ENCODE measurements at regions not wholly inside any gene's neighbourhood (a gene's known extent, or its start where the extent isn't known, plus 50 kb on each side); places are given as distances from the start of the nearest gene placed in this dataset.

DNA sequence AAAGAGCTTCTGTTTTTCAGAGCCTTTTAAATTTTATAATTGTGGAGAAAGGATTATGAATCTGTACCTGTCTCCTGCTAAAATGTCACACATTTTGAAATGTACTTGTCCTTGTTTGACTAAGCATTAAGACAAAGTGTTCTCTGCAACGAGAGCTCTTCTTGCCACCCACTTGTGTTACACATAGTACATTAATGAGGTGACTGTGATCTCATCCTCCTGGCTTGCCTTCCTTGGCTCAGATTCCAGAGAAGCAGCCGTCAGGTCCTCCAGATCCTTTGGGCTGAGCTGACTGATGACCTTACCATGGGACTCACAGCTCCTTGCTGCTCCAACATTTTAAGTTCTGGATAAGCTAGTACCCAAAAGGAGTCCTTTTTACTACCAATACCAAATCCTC lies 81.4 kb downstream of the BBS10 start:
- no peak for TF ChIP-seq CTCF (IDR thresholded peaks at IDR 0.05; ENCODE audit: borderline replicate concordance, insufficient read depth, low read depth, low read length)
- no peak overlapping the region for H3K4me3 ChIP-seq (ENCODE audit: low read depth, low read length)

DNA sequence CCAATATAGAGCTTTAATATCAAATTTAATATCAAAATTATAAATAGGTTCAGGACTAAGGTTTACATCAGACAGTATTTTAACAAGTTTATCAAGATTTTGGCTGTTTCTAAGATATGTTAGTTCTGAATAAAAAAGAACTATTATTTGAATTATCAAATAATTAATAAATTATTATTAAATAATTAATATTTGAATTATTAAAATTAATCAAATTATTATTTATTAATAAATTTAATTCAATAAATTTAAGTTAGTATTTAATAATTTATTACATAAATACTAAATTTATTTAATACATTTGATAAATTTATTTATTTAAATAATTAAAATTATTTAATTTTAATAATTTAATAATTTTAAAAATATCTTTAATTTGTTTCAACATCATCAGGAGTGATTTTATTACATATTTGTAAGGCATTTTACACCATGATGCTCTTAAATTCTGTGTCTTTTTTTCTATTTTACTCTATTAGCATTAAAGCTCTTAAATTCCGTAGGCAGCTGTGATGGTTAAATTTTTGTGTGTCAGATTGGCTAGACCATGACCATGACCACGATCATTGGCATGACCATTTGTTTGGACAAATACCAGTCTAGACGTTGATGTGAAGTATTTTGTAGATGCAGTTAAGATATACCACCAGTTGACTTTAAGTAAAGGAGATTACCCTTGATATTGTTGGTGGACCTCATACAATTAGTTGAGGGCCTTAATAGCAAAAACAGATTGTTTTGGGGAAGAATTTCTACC lies 82.6 kb downstream of the BBS10 start:
- no peak overlapping the region for H3K4me3 ChIP-seq (ENCODE audit: low read depth, low read length)
- TF ChIP-seq CTCF (IDR thresholded peaks at IDR 0.05; ENCODE audit: borderline replicate concordance, insufficient read depth, low read depth, low read length) = no peak

DNA sequence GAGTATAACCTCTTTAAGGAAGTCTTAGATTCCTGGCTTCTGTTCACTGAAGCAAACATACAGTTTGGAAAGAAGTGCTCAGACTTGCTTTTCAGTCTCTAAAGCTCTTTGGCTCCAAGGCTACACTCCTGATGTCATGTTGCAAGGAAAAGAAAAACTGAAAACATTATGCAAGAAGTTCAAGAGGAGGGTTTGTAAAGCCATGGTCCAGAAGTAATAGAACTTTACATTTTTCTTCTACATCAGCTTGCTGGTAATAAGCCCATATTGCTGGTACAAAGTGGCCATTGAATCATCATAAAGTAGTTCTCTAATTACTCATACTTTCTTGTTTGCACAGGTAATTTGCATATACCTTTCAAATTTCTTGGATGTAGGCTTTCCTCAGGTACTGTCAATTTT lies 83.6 kb downstream of the BBS10 start:
- no peak overlapping the region for H3K4me3 ChIP-seq (ENCODE audit: low read depth, low read length)
- TF ChIP-seq CTCF (IDR thresholded peaks at IDR 0.05; ENCODE audit: borderline replicate concordance, insufficient read depth, low read depth, low read length) = no peak

DNA sequence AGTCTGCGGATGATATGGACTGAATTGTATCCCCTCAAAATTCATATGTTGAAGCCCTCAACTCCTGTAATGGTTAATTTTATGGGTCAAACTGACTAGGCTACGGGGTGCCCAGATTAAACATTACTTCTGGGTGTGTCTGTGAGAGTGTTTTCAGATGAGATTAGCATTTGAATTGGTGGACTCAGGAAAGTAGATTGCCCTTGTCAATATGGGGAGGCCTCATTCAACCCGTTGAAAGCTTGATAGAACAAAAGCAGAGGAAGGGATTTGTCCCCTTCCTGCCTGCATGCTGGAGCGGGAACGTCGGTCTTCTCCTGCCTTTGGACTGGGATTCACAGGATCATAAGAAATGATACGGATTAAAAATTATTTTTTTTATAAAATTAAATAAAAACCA lies 84.5 kb downstream of the BBS10 start:
- no peak for TF ChIP-seq CTCF (IDR thresholded peaks at IDR 0.05; ENCODE audit: borderline replicate concordance, insufficient read depth, low read depth, low read length)
- no peak overlapping the region for H3K4me3 ChIP-seq (ENCODE audit: low read depth, low read length)

DNA sequence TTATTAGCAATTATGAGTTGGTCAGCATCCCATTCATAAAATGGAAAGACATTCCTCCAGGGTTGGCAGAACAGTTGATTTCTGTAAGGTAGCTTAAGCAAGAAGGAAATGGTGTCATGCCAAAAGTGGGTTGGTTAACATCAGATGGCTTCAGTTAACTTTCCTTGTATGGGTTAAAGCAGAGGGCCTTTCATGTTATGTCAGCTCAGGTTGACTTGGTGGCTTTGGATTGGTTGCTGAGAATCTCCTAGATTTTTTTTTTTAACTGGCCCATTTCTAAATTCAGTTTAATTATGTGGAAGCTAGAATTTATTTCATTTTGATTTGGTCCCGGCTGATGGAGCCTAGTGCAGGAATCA lies 87.8 kb downstream of the BBS10 start:
- no peak overlapping the region for H3K4me3 ChIP-seq (ENCODE audit: low read depth, low read length)
- TF ChIP-seq CTCF (IDR thresholded peaks at IDR 0.05; ENCODE audit: borderline replicate concordance, insufficient read depth, low read depth, low read length) = no peak

DNA sequence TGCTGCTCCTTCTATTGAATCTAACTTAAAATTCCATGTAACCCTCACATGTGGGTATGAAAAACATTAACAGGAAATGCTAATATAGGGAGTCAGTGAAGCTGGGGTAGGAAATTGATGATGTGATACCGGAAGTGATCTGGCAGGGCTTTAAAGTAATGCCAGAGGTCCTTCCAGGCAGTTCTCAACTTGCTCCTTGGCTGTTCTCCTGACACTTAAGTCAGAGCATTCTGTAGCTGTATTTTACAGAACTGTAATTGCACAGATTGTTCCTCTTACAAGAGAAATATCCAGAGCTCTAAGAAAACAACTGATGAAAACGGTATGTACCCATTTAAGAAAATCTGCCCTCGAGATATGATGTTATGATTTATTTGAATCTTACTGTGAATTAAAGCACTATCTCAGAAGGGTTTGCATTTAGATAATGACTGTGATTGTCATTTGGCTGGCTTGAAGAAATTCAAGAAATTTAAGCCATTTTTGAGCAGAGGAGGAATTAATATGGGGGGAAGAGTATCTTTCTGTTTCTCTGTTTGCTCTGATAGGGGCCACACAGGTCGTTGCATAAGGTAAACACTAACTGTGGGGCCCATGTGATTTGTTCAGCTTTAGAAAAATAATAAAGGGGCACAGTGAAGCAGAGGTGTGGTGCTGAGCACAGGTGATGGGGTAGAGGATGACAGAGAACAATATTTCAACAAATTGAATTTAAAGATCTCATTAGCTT lies 88.4 kb downstream of the BBS10 start:
- H3K4me3 ChIP-seq (ENCODE audit: low read depth, low read length) = no peak overlapping the region
- no peak for TF ChIP-seq CTCF (IDR thresholded peaks at IDR 0.05; ENCODE audit: borderline replicate concordance, insufficient read depth, low read depth, low read length)

DNA sequence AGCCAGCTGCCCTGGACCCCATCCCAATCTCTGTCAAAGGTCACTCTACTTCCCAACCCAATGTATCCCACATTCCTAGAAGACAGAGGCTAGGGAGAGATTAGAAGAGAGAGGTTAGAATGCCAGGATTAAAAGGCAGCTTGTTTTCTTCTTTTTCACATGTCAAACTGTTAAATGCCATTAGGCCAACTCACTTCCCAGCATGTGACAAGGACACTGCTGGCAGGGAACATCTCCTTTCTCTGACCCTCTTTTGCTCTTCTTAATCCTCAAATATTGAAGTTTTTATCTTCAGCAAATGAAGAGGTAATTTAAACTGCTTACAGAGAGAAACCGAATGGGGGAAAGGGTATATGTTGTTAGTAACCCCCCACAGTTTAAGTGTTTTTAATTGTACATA lies 89.1 kb downstream of the BBS10 start:
- H3K4me3 ChIP-seq (ENCODE audit: low read depth, low read length) = no peak overlapping the region

More for the DNA sequence above, 89.1 kb downstream of the BBS10 start:
- TF ChIP-seq CTCF (IDR thresholded peaks at IDR 0.05; ENCODE audit: borderline replicate concordance, insufficient read depth, low read depth, low read length) = no peak

Data from GM12875 (cell line).